ENCODE measurements at regions not wholly inside any gene's neighbourhood (a gene's known extent, or its start where the extent isn't known, plus 50 kb on each side); places are given as distances from the start of the nearest gene placed in this dataset.

GRCh38 chr18:77608807-77609206 lies 359.2 kb downstream of the GALR1 start:
- TF ChIP-seq CTCF (IDR thresholded peaks at IDR 0.05) (no peak), POLR2A (IDR thresholded peaks at IDR 0.05) (no peak)
